ENCODE measurements at regions not wholly inside any gene's neighbourhood (a gene's known extent, or its start where the extent isn't known, plus 50 kb on each side); places are given as distances from the start of the nearest gene placed in this dataset.

DNA sequence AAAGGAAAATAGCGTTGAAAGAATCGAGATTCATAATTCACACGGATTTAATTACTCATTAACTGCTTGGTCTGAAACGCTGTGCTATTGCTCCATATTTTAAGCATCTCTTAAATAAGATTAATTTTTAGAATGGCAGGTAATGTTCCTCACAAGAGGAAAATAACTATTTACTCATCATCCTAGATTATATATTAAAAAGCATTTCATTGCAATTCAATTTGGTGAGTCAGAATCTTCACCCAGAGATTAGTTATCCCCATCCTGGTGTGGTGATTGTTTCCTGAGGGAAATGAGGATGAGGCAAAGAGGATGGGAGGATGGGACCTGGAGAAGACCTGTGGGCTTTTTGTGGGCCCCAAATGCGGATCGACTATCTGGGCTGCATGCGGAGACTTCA lies 145.5 kb upstream of the MAP1B start:
- TF ChIP-seq GATA2 (IDR thresholded peaks at IDR 0.05; ENCODE audit: low read depth, low read length): no peak
- TF ChIP-seq GATA3 (IDR thresholded peaks at IDR 0.05; ENCODE audit: low read depth, low read length): no peak

Measured in SH-SY5Y (cell line).